ENCODE measurements at regions not wholly inside any gene's neighbourhood (a gene's known extent, or its start where the extent isn't known, plus 50 kb on each side); places are given as distances from the start of the nearest gene placed in this dataset.

DNA sequence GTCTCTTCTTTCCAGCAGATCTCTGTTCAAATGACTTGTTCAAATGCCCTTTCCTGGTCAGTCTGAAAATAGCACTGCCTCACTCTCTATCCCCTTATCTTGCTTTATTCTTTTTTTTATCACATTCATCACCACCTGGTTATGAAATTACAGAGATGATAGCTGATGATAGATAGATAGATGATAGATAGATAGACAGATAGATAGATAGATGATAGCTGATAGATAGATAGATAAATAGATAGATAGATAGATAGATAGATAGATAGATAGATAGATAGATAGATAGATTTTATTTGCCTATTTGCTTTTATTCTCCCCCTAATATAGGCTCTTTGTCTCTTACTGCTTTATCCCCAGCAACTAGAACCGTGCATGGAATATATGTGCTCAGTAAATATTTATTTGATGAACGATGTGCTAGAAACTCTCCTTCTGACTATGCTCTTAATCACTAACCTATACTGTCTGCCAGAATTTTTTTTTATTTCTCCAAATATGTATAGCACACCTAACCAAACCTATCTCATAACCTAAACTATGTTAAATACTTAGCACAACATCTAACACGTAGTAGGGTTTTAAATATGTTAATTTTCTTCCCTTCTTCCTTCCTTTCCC is 372.8 kb upstream of the DUSP10 start:
- Histone ChIP-seq H3K4me2 (no peak overlapping the region), H2AFZ (ENCODE audit: low read depth) (no peak overlapping the region), H3F3A (replicated peaks; ENCODE audit: insufficient read depth) (no peaks in the 10 kb centered on the region), H3K27me3 (ENCODE audit: insufficient read depth) (no peaks in the 10 kb centered on the region), H3K9me3 (no peaks in the 10 kb centered on the region), H3K4me3 (ENCODE audit: low read depth in 2 of 2, low read length in 1 of 2) (no peak overlapping the region), H3K79me2 (ENCODE audit: insufficient read depth) (no peaks in the 10 kb centered on the region), H4K20me1 (ENCODE audit: insufficient read depth) (no peaks in the 10 kb centered on the region), H3K27ac (ENCODE audit: low read depth in 2 of 2, low read length in 1 of 2) (no peak overlapping the region), H3K9ac (no peak overlapping the region), H3K36me3 (replicated peaks in 1 of 2; ENCODE audit: control insufficient read depth in 1 of 2, insufficient read depth in 2 of 2, low read length in 1 of 2) (no peaks in the 10 kb centered on the region), H3K9me2 (no peaks in the 10 kb centered on the region), H3K4me1 (ENCODE audit: control insufficient read depth in 1 of 2, insufficient read depth in 2 of 2, low read depth in 1 of 2, low read length in 1 of 2) (no peaks in the 10 kb centered on the region)
- CTCF ChIA-PET: no interaction called here
- DNase-seq: no peak
- POLR2A ChIA-PET: no interaction called here
- 26% methylated on average over 3 of the region's 3 CpGs for WGBS (ENCODE audit: low lambda C conversion rate)
- no peak for TF ChIP-seq TCF12 (IDR thresholded peaks at IDR 0.05)
- TF ChIP-seq NRF1 (IDR thresholded peaks at IDR 0.05; ENCODE audit: low read depth, low read length): no peak
- TF ChIP-seq GATA2 (CRISPR knock-in tag; IDR thresholded peaks at IDR 0.05): no peak
- TF ChIP-seq SIN3A (IDR thresholded peaks at IDR 0.05; ENCODE audit: borderline replicate concordance, low read depth, low read length): no peak
- no peak for TF ChIP-seq CHD2 (IDR thresholded peaks at IDR 0.05; ENCODE audit: low read length, partially characterized antibody)
- TF ChIP-seq RCOR1 (IDR thresholded peaks at IDR 0.05; ENCODE audit: low read length): no peak
- TF ChIP-seq, protein P1, sequence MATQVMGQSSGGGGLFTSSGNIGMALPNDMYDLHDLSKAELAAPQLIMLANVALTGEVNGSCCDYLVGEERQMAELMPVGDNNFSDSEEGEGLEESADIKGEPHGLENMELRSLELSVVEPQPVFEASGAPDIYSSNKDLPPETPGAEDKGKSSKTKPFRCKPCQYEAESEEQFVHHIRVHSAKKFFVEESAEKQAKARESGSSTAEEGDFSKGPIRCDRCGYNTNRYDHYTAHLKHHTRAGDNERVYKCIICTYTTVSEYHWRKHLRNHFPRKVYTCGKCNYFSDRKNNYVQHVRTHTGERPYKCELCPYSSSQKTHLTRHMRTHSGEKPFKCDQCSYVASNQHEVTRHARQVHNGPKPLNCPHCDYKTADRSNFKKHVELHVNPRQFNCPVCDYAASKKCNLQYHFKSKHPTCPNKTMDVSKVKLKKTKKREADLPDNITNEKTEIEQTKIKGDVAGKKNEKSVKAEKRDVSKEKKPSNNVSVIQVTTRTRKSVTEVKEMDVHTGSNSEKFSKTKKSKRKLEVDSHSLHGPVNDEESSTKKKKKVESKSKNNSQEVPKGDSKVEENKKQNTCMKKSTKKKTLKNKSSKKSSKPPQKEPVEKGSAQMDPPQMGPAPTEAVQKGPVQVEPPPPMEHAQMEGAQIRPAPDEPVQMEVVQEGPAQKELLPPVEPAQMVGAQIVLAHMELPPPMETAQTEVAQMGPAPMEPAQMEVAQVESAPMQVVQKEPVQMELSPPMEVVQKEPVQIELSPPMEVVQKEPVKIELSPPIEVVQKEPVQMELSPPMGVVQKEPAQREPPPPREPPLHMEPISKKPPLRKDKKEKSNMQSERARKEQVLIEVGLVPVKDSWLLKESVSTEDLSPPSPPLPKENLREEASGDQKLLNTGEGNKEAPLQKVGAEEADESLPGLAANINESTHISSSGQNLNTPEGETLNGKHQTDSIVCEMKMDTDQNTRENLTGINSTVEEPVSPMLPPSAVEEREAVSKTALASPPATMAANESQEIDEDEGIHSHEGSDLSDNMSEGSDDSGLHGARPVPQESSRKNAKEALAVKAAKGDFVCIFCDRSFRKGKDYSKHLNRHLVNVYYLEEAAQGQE (IDR thresholded peaks at IDR 0.05; ENCODE audit: low read depth, low read length): no peak
- TF ChIP-seq SMC3 (IDR thresholded peaks at IDR 0.05; ENCODE audit: low read depth, low read length): no peak
- no peak for TF ChIP-seq GABPA (IDR thresholded peaks at IDR 0.05; ENCODE audit: low read depth)
- TF ChIP-seq EP300 (IDR thresholded peaks at IDR 0.05; ENCODE audit: borderline replicate concordance in 1 of 2, low read depth in 1 of 2, low read length in 1 of 2): no peak
- TF ChIP-seq EZH2phosphoT487 (IDR thresholded peaks at IDR 0.05; ENCODE audit: borderline replicate concordance, low read depth): no peak
- TF ChIP-seq, protein P2, sequence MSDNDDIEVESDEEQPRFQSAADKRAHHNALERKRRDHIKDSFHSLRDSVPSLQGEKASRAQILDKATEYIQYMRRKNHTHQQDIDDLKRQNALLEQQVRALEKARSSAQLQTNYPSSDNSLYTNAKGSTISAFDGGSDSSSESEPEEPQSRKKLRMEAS (IDR thresholded peaks at IDR 0.05; ENCODE audit: low read depth): no peak
- TF ChIP-seq, protein P3, sequence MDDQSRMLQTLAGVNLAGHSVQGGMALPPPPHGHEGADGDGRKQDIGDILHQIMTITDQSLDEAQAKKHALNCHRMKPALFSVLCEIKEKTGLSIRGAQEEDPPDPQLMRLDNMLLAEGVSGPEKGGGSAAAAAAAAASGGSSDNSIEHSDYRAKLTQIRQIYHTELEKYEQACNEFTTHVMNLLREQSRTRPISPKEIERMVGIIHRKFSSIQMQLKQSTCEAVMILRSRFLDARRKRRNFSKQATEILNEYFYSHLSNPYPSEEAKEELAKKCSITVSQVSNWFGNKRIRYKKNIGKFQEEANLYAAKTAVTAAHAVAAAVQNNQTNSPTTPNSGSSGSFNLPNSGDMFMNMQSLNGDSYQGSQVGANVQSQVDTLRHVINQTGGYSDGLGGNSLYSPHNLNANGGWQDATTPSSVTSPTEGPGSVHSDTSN (IDR thresholded peaks at IDR 0.05): no peak
- no peak for TF ChIP-seq YY1 (IDR thresholded peaks at IDR 0.05; ENCODE audit: low read depth)
- TF ChIP-seq, protein P4, sequence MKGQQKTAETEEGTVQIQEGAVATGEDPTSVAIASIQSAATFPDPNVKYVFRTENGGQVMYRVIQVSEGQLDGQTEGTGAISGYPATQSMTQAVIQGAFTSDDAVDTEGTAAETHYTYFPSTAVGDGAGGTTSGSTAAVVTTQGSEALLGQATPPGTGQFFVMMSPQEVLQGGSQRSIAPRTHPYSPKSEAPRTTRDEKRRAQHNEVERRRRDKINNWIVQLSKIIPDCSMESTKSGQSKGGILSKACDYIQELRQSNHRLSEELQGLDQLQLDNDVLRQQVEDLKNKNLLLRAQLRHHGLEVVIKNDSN (IDR thresholded peaks at IDR 0.05; ENCODE audit: borderline replicate concordance, low read depth): no peak
- no peak for TF ChIP-seq JUND (IDR thresholded peaks at IDR 0.05)
- TF ChIP-seq FOXM1 (IDR thresholded peaks at IDR 0.05; ENCODE audit: low read depth): no peak
- no peak for TF ChIP-seq TEAD4 (IDR thresholded peaks at IDR 0.05; ENCODE audit: borderline replicate concordance, insufficient read depth)
